ENCODE measurements at regions not wholly inside any gene's neighbourhood (a gene's known extent, or its start where the extent isn't known, plus 50 kb on each side); places are given as distances from the start of the nearest gene placed in this dataset.
"Not testable (repeated sequence)": the region's sequence is repeated elsewhere in the genome, so short reads cannot be mapped to it uniquely, and the experiment has no call there.

DNA sequence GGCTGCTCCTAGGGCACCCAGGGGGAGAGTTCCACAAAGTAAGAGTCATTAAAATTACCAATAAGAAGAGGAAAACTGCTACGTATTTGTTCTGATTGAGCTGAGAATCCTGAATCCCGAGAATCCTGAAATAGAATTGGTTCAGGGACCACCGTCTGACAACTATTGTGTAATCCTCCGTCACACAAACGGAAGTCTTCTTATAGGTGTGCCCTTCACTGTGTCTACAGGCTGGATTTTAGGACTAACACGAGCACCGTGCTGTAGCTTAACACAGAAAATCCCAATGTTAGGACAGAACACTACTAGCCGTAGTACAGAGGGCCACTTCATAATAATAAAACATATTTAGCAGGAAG is 50.6 kb upstream of the RNF182 start:
- DNase-seq (ENCODE audit: extremely low spot score): no peak
- TF ChIP-seq, protein P1, sequence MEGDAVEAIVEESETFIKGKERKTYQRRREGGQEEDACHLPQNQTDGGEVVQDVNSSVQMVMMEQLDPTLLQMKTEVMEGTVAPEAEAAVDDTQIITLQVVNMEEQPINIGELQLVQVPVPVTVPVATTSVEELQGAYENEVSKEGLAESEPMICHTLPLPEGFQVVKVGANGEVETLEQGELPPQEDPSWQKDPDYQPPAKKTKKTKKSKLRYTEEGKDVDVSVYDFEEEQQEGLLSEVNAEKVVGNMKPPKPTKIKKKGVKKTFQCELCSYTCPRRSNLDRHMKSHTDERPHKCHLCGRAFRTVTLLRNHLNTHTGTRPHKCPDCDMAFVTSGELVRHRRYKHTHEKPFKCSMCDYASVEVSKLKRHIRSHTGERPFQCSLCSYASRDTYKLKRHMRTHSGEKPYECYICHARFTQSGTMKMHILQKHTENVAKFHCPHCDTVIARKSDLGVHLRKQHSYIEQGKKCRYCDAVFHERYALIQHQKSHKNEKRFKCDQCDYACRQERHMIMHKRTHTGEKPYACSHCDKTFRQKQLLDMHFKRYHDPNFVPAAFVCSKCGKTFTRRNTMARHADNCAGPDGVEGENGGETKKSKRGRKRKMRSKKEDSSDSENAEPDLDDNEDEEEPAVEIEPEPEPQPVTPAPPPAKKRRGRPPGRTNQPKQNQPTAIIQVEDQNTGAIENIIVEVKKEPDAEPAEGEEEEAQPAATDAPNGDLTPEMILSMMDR (IDR thresholded peaks at IDR 0.05; ENCODE audit: control extremely low read depth, extremely low read depth, low read depth, missing control alignments): no peak
- ChIA-PET CTCF (interaction anchor here (0.7 to 2.7 kb wide), 18 partner anchors 9 to 271 kb away, joined by 3 to 20 read pairs (median 4); no protein-coding TSS in a partner anchor), POLR2A (no interaction called here)

DNA sequence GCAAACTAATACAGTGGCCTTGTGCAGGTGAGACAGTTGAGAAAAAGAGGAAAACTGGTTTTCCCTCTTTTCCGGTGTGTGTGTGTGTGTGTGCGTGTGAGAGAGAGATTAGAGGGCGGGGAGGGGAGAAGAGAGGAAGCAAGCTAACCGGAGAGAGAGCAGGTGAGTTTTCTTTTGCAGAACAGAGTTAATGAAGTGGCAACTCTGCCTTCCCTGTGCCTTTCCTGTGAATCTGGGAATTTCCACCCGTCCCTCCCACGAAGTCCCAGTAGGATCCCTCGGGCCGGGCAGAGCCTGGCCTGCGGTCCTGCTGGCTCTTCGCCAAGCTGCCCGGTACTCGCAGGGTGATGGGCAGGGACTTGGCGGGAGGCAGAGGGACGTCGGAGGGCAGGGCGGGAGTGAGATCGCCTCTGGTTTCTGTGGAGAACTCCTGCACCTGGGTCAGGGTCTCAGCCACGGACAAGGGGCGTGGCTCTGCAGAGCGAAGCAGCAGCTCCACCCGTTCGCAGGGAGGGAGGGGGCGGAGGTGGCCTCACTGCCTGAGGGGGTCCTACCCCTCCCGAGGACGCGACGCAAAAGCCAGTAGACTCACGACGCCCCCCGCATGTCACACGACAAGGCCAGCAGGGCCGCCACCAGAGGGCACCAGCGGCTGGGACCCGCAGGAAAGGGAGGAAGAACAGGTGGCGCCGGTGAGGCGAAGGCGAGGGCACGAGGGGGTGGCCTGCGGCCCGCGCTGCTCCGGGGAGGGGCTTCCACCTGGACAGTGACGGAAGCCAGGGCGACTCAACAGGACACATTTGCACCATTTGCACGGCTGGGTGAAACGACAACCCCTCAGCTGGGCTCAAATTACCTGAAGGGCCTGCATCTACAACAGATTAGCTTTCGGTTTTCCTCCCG is 51.2 kb upstream of the RNF182 start:
- ChIA-PET POLR2A (no interaction called here), CTCF (interaction anchor here (0.7 to 2.7 kb wide), 15 partner anchors 9 to 271 kb away, joined by 3 to 20 read pairs (median 5); no protein-coding TSS in a partner anchor)
- DNase-seq (ENCODE audit: extremely low spot score): peak; percentile 89
- TF ChIP-seq, protein P1 (IDR thresholded peaks at IDR 0.05; ENCODE audit: control extremely low read depth, extremely low read depth, low read depth, missing control alignments): peak; percentile 94

DNA sequence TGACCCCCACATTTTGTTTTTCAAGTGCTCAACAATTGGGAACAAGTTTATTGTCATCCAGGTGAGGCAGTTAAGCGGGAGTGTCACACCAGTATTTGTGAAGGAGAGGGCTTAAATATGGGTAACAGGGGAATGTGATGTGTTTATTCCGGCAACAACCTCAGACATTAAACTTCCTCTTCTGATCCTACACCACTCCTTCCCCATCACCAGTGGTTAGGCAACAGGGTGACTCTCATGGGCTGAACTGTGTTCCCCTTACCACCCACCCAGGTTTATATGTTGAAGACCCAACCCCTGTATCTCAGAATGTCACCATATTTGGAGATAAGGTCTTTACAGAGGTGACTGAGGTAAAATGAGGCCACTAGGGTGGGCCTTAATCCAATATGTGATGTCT is 52.1 kb upstream of the RNF182 start:
- CTCF ChIA-PET: interaction anchor here (1.4 to 2.7 kb wide), 5 partner anchors 13 to 272 kb away, joined by 4 to 20 read pairs (median 13); no protein-coding TSS in a partner anchor
- TF ChIP-seq, protein P1 (IDR thresholded peaks at IDR 0.05; ENCODE audit: control extremely low read depth, extremely low read depth, low read depth, missing control alignments): no peak
- no peak for DNase-seq (ENCODE audit: extremely low spot score)
- POLR2A ChIA-PET: no interaction called here

DNA sequence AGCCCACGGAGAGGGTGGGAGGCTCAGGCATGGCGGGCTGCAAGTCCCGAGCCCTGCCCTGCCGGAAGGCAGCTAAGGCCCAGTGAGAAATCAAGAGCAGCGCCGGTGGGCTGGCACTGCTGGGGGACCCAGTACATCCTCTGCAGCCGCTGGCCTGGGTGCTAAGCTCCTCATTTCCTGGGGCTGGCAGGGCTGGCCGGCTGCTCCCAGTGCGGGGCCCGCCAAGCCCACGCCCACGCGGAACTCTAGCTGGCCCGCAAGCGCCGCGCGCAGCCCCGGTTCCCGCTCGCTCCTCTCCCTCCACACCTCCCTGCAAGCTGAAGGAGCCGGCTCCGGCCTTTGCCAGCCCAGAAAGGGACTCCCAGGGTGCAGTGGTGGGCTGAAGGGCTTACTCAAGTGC is 52.7 kb upstream of the RNF182 start:
- DNase-seq (ENCODE audit: extremely low spot score); POLR2A ChIA-PET: not testable (repeated sequence)
- CTCF ChIA-PET: interaction anchor here (1.0 to 1.7 kb wide), 3 partner anchors 11 to 195 kb away, joined by 3 to 8 read pairs (median 7); no protein-coding TSS in a partner anchor

DNA sequence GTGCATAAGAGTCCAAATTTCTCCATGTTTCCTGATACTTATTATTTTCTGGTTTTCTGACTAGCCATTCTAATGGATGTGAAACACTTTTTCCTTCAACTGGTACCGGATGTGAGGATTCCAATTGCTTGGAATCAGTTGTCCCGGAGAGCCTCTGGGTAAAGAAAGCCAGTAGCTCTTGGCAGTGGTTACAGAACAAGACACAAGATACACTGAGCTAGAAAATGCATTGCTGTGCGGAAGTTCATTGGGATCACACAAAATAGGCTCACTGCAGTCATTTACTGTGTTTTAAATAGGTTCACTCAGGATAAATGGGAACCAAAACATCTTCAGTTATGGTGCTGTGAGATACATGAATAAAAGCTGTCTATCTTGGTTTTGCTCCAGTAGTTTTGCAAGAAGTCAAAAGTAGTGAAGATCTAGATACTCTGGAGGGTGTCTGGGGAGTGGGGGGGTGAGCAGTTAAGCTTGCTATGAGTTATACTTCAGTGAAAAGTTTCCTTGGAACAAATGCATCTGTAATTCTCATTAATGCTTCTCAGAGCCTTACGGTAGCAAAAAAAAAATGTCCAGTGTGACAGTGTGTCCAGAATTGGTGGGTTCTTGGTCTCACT is 54.4 kb upstream of the RNF182 start:
- no peak for DNase-seq (ENCODE audit: extremely low spot score)
- TF ChIP-seq, protein P1 (IDR thresholded peaks at IDR 0.05; ENCODE audit: control extremely low read depth, extremely low read depth, low read depth, missing control alignments): no peak
- ChIA-PET CTCF (interaction anchor here (0.7 to 2.1 kb wide), 6 partner anchors 8 to 197 kb away, joined by 3 to 7 read pairs (median 4); no protein-coding TSS in a partner anchor), POLR2A (no interaction called here)

DNA sequence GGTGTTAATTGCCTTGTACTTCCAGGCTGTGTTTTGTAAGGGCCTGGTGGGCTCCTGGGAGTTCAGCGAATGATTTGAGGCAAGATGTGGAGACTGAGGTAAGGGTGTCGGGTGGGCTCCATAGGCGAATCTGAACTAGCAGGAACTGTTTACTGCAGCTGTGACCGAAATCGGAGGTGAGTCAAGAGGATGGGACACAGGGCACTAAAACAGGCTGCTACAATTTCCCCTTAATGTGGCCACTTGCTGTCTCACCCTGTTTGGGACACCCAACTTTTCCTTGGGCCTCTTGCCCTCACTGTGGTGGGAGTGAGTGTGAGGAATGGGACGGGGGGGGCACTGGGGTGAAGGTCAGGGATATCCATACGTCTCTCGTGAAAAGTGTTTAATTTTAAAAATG is 53.9 kb upstream of the MCUR1 start:
- ChIA-PET CTCF (interaction anchor here (2.1 kb wide), 1 partner anchor 23 kb away, joined by 5 read pairs; no protein-coding TSS in a partner anchor), POLR2A (no interaction called here)
- TF ChIP-seq, protein P1 (IDR thresholded peaks at IDR 0.05; ENCODE audit: control extremely low read depth, extremely low read depth, low read depth, missing control alignments): no peak
- DNase-seq (ENCODE audit: extremely low spot score): no peak
